Keratinocyte (primary cell): ENCODE measurements at regions not wholly inside any gene's neighbourhood (a gene's known extent, or its start where the extent isn't known, plus 50 kb on each side); places are given as distances from the start of the nearest gene placed in this dataset.

Source experiments
- DNase-seq: peaks from one replicate; pipeline ENCODE4 v3.0.0-alpha.2; 2011; ENCODE audit warnings: low read depth, missing footprints, low spot score
- FAIRE-seq: peaks from 2 replicates; lab custom pipeline; 2011; peaks lifted over from hg19 to GRCh38; lab: Jason Lieb, UNC
- H2AFZ ChIP-seq: 2 replicates; pipeline ENCODE4 v1.6.0; 2012; ENCODE audit warnings: low read length, control low read depth, inconsistent platforms; ENCODE audit not compliant: control insufficient read depth
- H3K27ac ChIP-seq: 2 replicates; pipeline ENCODE4 v1.5.1; 2011; ENCODE audit warnings: low read length; ENCODE audit not compliant: control insufficient read depth, insufficient read depth
- H3K27me3 ChIP-seq: 3 replicates; pipeline ENCODE4 v1.6.0; 2011; ENCODE audit warnings: low read length; ENCODE audit not compliant: control insufficient read depth, insufficient read depth; ENCODE audit errors: extremely low read depth
- H3K36me3 ChIP-seq, 2 experiments: 2 replicates in 1 of 2; 3 replicates in 1 of 2; pipeline ENCODE4 v1.5.1; 2011; ENCODE audit warnings: low read length in 2 of 2, mild to moderate bottlenecking in 1 of 2; ENCODE audit not compliant: control insufficient read depth in 2 of 2, insufficient read depth in 2 of 2; ENCODE audit errors: extremely low read depth in 1 of 2
- H3K4me1 ChIP-seq: 3 replicates; pipeline ENCODE4 v1.5.1; 2011; ENCODE audit warnings: low read length; ENCODE audit not compliant: control insufficient read depth, insufficient read depth; ENCODE audit errors: extremely low read depth
- H3K4me2 ChIP-seq: 3 replicates; pipeline ENCODE4 v1.6.0; 2011; ENCODE audit warnings: low read depth, low read length; ENCODE audit not compliant: control insufficient read depth, insufficient read depth; ENCODE audit errors: extremely low read depth
- H3K4me3 ChIP-seq, 3 experiments: fragments of 200-600 bp in 1 of 3; sonication (generic) in 1 of 3; 2 replicates in 2 of 3; 3 replicates in 1 of 3; pipeline ENCODE4 v1.5.1; 2011 to 2016; ENCODE audit warnings: low read length in 3 of 3, mild to moderate bottlenecking in 3 of 3, control low read depth in 2 of 3, inconsistent platforms in 1 of 3, low read depth in 1 of 3, mixed read lengths in 1 of 3, mixed run types in 1 of 3, moderate library complexity in 1 of 3; ENCODE audit not compliant: control insufficient read depth in 2 of 3, insufficient read depth in 2 of 3; ENCODE audit errors: extremely low read depth in 1 of 3
- H3K79me2 ChIP-seq: 2 replicates; pipeline ENCODE4 v1.6.0; 2012; ENCODE audit warnings: low read length; ENCODE audit not compliant: control insufficient read depth, insufficient read depth
- H3K9ac ChIP-seq: 3 replicates; pipeline ENCODE4 v1.6.0; 2011; ENCODE audit warnings: low read length; ENCODE audit not compliant: control insufficient read depth, insufficient read depth; ENCODE audit errors: extremely low read depth
- H3K9me1 ChIP-seq: 3 replicates; pipeline ENCODE4 v1.6.0; 2011; ENCODE audit warnings: low read length; ENCODE audit not compliant: control insufficient read depth, insufficient read depth; ENCODE audit errors: extremely low read depth
- H3K9me3 ChIP-seq: 2 replicates; pipeline ENCODE4 v1.5.1; 2012; ENCODE audit warnings: low read depth, low read length; ENCODE audit not compliant: control insufficient read depth
- H4K20me1 ChIP-seq: 3 replicates; pipeline ENCODE4 v1.6.0; 2011; ENCODE audit warnings: low read length; ENCODE audit not compliant: control insufficient read depth, insufficient read depth; ENCODE audit errors: extremely low read depth
- EZH2 ChIP-seq: IDR thresholded peaks from one replicate; pipeline ENCODE4 v1.6.1; 2012; ENCODE audit warnings: inconsistent platforms, mild to moderate bottlenecking, low read length, moderate library complexity
- dilution Hi-C: fragments of 300-500 bp; cut with MboI; formaldehyde crosslinking; loops from one replicate; pipeline ENCODE4 v1.7.0; 2020; ENCODE audit warnings: low sequenced_read_pairs; ENCODE audit not compliant: extremely low pct_ligation_motif_present
- TF ChIP-seq, protein P1 (sequence below), 3 experiments: IDR thresholded peaks in 1 of 3; conservative IDR thresholded peaks in 1 of 3; optimal IDR thresholded peaks in 1 of 3; 2 replicates in 2 of 3; 3 replicates in 1 of 3; pipeline versions ENCODE3 to v1.5.1; 2011; ENCODE audit warnings: low read length in 3 of 3, mild to moderate bottlenecking in 3 of 3, moderate library complexity in 2 of 3, control low read depth in 1 of 3, inconsistent platforms in 1 of 3; ENCODE audit not compliant: insufficient read depth in 2 of 3; ENCODE audit errors: extremely low read depth in 1 of 3

GRCh38 chr20:19826179-19826914 is 68.3 kb downstream of the RIN2 start:
- no peaks in the 10 kb centered on the region for H3K9me1 ChIP-seq
- H3K27ac ChIP-seq = no peak overlapping the region
- H3K9me3 ChIP-seq = no peaks in the 10 kb centered on the region
- H3K36me3 ChIP-seq = no peaks in the 10 kb centered on the region
- H2AFZ ChIP-seq = no peak overlapping the region
- H3K4me1 ChIP-seq = peaks cover 7% of the 10 kb centered on the region
- DNase-seq = no peak
- no peak for FAIRE-seq
- H3K27me3 ChIP-seq = no peaks in the 10 kb centered on the region
- TF ChIP-seq, protein P1, sequence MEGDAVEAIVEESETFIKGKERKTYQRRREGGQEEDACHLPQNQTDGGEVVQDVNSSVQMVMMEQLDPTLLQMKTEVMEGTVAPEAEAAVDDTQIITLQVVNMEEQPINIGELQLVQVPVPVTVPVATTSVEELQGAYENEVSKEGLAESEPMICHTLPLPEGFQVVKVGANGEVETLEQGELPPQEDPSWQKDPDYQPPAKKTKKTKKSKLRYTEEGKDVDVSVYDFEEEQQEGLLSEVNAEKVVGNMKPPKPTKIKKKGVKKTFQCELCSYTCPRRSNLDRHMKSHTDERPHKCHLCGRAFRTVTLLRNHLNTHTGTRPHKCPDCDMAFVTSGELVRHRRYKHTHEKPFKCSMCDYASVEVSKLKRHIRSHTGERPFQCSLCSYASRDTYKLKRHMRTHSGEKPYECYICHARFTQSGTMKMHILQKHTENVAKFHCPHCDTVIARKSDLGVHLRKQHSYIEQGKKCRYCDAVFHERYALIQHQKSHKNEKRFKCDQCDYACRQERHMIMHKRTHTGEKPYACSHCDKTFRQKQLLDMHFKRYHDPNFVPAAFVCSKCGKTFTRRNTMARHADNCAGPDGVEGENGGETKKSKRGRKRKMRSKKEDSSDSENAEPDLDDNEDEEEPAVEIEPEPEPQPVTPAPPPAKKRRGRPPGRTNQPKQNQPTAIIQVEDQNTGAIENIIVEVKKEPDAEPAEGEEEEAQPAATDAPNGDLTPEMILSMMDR (optimal IDR thresholded peaks at IDR 0.05 in 1 of 3, IDR thresholded peaks at IDR 0.05 in 1 of 3, conservative IDR thresholded peaks at IDR 0.05 in 1 of 3; ENCODE audit: extremely low read depth in 1 of 3, insufficient read depth in 2 of 3, low read length in 3 of 3) = no peak
- no peak for TF ChIP-seq EZH2
- no peak overlapping the region for H3K9ac ChIP-seq
- no peak overlapping the region for H3K4me2 ChIP-seq
- dilution Hi-C loops = no loop called here
- H3K79me2 ChIP-seq = no peaks in the 10 kb centered on the region
- H4K20me1 ChIP-seq = no peaks in the 10 kb centered on the region
- H3K4me3 ChIP-seq = no peak overlapping the region

GRCh38 chr20:19827818-19828217 is 69.8 kb downstream of the RIN2 start:
- Histone ChIP-seq H3K27me3 (no peaks in the 10 kb centered on the region), H3K36me3 (no peaks in the 10 kb centered on the region), H3K9me3 (no peaks in the 10 kb centered on the region), H3K4me1 (peaks cover 7% of the 10 kb centered on the region), H3K4me2 (no peak overlapping the region), H3K4me3 (no peak overlapping the region), H2AFZ (no peak overlapping the region), H3K9ac (no peak overlapping the region), H3K27ac (no peak overlapping the region), H4K20me1 (no peaks in the 10 kb centered on the region), H3K79me2 (no peaks in the 10 kb centered on the region), H3K9me1 (no peaks in the 10 kb centered on the region)
- dilution Hi-C loops = no loop called here
- no peak for DNase-seq
- no peak for TF ChIP-seq EZH2
- TF ChIP-seq, protein P1 (optimal IDR thresholded peaks at IDR 0.05 in 1 of 3, IDR thresholded peaks at IDR 0.05 in 1 of 3, conservative IDR thresholded peaks at IDR 0.05 in 1 of 3; ENCODE audit: extremely low read depth in 1 of 3, insufficient read depth in 2 of 3, low read length in 3 of 3) = no peak
- no peak for FAIRE-seq
